GM19467 (cell line): ENCODE measurements at regions not wholly inside any gene's neighbourhood (a gene's known extent, or its start where the extent isn't known, plus 50 kb on each side); places are given as distances from the start of the nearest gene placed in this dataset.

ENCODE experiments used
- ATAC-seq: cut with Tn5 transposase; IDR thresholded peaks from one replicate; pipeline ENCODE4 v1.9.1; 2021; ENCODE audit warnings: mild to moderate bottlenecking, moderate library complexity; ENCODE audit not compliant: unreplicated experiment

DNA sequence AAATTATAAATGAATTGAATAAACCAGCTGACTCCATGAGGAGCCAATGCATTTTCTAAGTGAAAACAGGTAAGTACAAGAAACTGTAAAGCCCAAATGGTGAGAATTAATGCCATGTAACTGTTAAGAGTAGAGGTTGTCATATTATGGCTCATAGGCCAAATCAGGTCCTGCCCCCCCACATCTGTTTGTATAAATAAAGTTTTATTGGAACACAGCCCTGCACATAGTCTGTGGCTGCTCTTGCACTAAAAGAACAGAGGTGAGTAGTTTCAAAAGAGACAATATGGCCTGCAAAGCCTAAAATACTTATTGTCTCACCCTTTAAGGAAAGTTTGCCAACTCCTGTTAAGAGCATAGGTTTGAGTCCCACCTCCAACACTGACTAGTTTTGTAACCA, 140.5 kb upstream of the SRRM4 start:
- no peak for ATAC-seq

DNA sequence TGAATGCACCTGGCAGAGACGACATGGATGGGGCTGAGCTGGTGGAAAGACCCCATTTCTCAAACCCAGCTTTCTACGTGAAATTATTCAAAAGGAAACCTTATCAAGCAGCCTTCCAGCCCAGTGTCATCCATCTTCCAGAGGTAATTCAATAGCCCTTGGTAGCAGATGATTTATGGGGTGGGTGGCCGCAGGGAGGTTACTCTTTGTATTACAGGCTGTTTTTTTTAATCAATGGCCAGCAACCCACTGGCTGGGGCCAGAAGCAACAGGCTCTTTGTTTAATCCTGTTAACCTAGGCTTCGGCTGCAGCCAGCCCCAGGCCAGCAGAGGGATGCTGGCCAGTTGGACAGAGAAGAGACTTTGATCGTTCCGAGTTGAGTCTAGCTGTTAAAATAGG, 139.8 kb upstream of the SRRM4 start:
- no peak for ATAC-seq

GRCh38 chr12:118842866-118843265, 138.5 kb upstream of the SRRM4 start:
- no peak for ATAC-seq

- ATAC-seq: no peak
Measured at GRCh38 chr12:118846416-118846815, 134.9 kb upstream of the SRRM4 start.

- ATAC-seq: no peak
Measured at GRCh38 chr12:118850244-118850825, 131.0 kb upstream of the SRRM4 start.

DNA sequence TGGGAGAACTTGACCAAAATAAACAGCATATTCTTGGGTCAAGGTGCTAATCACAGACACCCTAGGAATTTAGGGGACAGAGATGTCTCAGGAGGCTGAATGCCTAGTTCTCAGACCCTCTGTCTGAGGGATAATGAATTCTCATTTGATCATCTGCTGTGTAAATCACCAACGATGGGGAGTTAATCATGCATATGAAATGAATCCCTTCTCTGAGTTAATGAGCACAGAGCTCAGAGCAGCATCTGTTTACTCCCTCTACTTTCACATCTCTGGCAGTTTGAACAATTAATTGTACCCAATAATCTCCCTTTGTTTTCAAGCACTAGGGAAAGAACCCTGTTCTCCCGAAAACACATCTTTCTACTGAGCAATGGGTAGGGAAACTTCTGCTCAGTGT, 129.4 kb upstream of the SRRM4 start:
- ATAC-seq: no peak

DNA sequence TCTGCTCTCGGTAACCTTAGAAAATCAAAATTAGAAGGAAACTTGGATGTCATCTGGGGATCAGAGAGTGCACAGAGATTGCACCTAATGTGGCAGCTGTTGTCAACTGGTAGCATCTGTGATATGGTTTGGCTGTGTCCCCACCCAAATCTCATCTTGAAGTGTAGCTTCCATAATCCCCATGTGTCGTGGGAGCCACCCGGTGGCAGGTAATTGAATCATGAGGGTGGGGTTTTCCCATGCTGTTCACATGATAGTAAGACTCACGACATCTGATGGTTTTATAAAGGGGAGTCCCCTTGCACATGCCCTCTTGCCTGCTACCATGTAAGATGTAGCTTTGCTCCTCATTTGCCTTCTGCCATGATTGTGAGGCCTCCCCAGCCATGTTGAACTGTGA, 127.7 kb upstream of the SRRM4 start:
- no peak for ATAC-seq

DNA sequence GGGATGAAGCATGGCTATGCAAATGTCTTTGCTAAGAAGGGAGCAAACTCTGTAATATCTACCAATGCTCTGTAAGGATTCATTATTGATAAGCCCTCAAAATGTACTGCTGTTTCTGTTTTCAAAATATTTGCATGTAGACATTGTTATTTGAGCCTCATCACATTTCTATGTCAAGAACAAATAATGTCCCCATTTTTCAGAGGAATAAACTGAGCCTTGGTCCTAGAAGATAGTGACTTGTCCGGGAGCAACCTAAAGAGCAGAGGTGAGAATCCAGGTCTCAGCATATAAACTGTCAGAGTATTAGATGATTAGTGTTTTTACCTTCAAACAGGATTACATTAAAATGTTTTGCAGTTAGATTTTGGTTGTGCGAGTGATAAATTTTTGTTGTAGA, 125.5 kb upstream of the SRRM4 start:
- no peak for ATAC-seq

GRCh38 chr12:118866346-118866745, 115.0 kb upstream of the SRRM4 start:
- ATAC-seq: no peak

DNA sequence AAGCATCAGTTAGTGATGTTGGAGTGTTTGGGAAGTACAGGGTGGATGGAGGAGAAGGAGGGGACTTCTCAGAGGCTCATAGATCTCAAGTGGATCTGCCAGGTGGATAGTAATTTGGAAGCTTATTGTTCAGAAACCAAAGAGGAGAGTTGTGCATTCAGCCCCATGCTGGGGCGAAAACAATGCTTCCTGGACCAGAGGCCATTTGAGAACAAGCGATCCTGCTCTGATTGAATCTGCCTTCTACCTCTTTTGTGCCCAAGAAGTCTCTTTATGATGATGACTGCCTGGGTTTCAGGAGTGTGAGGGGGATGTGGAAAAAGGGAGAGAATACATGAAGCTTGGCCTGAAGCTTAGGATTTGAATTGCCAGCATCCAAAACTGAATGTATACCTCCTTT, 110.8 kb upstream of the SRRM4 start:
- no peak for ATAC-seq

DNA sequence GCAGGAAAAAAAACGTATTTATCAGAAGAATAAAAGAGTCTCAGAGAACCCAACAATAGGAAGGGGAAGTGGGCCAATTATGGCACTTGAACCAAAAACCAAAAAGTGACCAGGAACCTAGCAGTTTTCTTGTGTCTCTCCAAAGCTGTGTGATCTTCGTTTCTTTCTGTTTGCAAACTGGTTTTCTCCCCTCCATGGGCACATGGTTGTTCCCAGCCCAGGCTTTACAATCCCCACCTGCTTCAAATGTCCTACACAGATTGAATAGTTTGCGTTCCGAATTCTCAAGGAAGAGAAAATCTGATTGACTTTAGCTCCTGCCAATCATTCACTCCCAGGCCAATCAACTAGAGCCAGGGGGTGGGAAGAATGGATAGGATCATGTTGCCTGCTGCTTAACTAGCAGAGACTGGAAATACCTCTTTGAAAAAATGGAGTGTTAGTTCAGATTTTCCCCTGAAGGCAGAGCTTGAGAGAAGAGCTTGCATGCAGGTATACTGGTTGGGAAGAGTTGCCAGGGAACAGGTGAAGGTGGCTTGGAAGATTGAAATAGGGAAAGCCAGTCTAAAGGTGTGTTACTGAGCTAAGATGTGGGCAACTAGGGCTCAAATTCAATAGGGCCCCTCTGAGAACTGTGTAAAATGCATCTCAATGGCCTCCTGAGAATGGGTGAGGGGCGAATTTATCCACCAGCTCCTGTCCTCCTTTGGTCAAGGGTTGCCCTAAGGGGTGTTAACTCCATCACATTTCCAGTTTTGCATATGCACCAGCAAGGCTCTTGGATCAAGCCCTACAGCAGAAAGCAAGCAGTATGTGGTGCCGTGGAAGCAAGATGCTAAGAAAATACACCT, 106.4 kb upstream of the SRRM4 start:
- ATAC-seq: no peak

DNA sequence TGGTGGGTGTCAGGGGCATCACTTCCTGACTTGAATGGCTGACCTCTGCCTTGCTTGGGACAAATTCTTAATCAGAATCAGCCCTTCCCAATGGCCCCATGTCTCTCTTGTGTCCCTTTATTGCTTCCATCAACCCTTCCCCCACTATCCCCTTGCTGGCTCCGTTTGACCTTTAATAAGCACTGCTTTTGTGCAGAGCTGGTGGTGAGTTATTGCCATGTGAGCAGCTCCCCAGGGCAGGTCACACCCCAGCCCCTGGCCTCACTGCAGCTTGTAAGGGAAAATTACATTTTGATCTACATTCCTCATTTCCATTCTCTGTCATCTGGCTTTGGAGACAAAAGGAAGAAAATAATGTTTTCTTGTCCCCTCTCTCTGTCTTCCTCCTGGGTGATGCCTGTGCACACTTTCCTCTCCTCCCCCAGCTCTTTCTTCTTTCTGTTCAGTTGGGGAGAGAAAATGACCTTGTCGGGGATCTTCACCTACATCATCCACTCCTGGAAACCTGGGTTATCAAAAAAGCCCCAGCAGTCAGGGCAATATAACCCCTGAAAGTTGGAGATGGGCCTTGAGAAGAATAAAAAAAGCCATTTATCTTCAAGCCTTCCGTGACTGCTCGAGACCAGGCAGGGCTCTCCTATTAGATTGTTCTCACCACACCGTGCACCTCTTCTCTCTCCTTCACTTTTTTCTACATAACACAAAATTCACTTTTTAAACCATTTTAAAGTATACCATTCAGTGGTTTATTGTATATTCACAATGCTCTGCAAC, 100.4 kb upstream of the SRRM4 start:
- ATAC-seq: no peak

DNA sequence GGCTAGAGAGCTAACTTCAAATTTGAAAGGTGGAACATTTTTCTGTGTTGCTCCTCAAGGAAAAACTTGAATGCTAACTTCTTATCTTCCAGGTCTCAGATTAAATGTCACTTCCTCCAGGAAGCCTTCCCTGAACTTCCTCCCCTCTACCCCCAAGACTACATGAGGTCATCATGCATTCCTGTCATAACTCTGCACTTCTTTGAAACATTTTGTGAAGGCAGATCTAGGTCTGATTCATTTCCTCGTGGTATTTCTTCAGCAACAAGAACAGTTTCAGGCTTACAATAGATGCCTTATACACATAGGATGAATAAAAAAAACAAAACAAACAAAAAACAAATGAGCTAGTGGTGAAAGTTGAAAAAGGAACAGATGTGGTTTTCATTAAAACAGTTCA, 97.1 kb upstream of the SRRM4 start:
- no peak for ATAC-seq

GRCh38 chr12:118900993-118901392, 80.3 kb upstream of the SRRM4 start:
- no peak for ATAC-seq

- ATAC-seq: no peak
Measured at GRCh38 chr12:118908811-118909210, 72.5 kb upstream of the SRRM4 start.

- ATAC-seq: no peak
Measured at GRCh38 chr12:118912697-118913270, 68.6 kb upstream of the SRRM4 start.

GRCh38 chr12:118921761-118922160, 59.6 kb upstream of the SRRM4 start:
- no peak for ATAC-seq

DNA sequence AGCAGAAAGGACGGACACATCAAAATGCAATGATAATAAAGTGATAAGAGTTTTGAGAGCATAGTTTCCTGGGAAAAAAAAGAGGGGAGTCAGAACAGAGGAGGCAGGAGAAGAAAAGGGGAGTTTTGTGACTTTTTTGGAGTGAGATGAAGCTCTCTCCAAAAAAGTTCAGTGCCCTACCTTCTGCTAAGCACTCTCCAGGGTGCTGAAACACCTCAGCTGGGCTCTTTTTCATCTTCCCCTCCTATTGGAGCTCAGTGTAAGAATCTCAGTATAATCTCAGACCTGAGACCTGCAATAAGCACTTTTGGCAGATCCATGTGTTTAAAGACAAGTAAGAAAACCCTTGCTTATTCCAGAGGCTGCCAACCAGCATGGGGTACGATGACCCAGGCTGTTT, 58.9 kb upstream of the SRRM4 start:
- ATAC-seq: no peak

- ATAC-seq: no peak
Measured at GRCh38 chr12:118925407-118925806, 55.9 kb upstream of the SRRM4 start.

DNA sequence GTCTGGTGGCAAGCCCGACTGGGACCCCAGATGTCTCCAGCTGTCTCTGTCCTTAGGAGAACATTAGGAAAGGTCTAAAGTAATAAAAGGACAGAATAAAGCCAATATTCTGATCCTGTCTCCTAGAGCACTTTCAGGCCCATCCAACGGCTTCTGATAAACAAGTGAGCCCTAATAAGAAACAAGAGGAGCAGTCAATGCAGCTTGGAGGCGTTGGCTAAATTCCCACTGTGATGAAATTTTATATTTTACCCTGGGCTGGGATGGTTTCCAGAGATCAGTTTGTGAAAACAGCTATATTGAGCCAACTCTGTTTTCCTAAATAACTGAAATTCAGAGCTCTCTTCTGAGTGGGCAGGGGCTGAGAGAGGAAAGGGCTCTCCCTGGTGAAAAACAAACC, 55.5 kb upstream of the SRRM4 start:
- ATAC-seq: no peak
